ENCODE measurements at regions not wholly inside any gene's neighbourhood (a gene's known extent, or its start where the extent isn't known, plus 50 kb on each side); places are given as distances from the start of the nearest gene placed in this dataset.

DNA sequence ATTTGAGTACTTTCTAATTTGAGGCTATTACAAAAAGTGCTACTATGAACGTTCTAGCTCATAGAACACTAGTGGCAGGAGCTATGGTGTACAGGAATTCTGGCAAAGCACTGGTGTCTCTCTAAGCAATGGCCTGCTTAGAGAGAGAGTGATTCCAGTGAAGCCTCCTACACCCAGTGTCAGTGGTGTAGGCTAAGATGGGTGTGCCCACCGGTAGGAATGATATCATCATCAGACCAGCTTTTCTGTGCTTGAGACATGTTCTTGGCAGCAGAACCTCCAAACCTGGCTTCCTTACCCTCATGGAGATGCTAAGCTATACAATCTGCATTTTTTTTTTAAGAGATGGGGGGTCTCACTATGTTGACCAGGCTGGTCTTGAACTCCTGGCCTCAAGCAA, 370.3 kb downstream of the SOX9 start:
- H3K9me3 ChIP-seq (ENCODE audit: control insufficient read depth, low read length) = peaks cover 3% of the 10 kb centered on the region
- H3K27me3 ChIP-seq (ENCODE audit: control insufficient read depth in 1 of 2, insufficient read depth in 2 of 2, low read length in 1 of 2) = no peaks in the 10 kb centered on the region
- no peak overlapping the region for H3K4me3 ChIP-seq (ENCODE audit: low read length in 2 of 2)
- WGBS, 2 donors = 82 to 85% methylated on average over 2 of the region's 2 CpGs
- no peak for DNase-seq
- no peaks in the 10 kb centered on the region for H3K4me1 ChIP-seq (ENCODE audit: control insufficient read depth in 1 of 2, insufficient read depth in 2 of 2, low read length in 2 of 2)
- intact Hi-C loops (cut with DNase I) = no loop called here
- ATAC-seq (ENCODE audit: low FRiP score) = no peak
- no peak overlapping the region for H3K27ac ChIP-seq (ENCODE audit: low read depth in 1 of 2, low read length in 2 of 2)
- H3K36me3 ChIP-seq (ENCODE audit: control insufficient read depth in 1 of 2, insufficient read depth in 2 of 2, low read length in 1 of 2) = no peaks in the 10 kb centered on the region

GRCh38 chr17:72492494-72492893, 371.7 kb downstream of the SOX9 start:
- 96 to 100% methylated on average over 2 of the region's 2 CpGs for WGBS, 2 donors
- intact Hi-C loops (cut with DNase I) = no loop called here

GRCh38 chr17:72492941-72493340, 372.1 kb downstream of the SOX9 start:
- no peaks in the 10 kb centered on the region for H3K36me3 ChIP-seq (ENCODE audit: control insufficient read depth in 1 of 2, insufficient read depth in 2 of 2, low read length in 1 of 2)
- no peaks in the 10 kb centered on the region for H3K27me3 ChIP-seq (ENCODE audit: control insufficient read depth in 1 of 2, insufficient read depth in 2 of 2, low read length in 1 of 2)
- H3K4me3 ChIP-seq (ENCODE audit: low read length in 2 of 2) = no peak overlapping the region
- intact Hi-C loops (cut with DNase I) = no loop called here
- no peak overlapping the region for H3K27ac ChIP-seq (ENCODE audit: low read depth in 1 of 2, low read length in 2 of 2)
- peaks cover 3% of the 10 kb centered on the region for H3K9me3 ChIP-seq (ENCODE audit: control insufficient read depth, low read length)
- ATAC-seq (ENCODE audit: low FRiP score) (no peak), DNase-seq (no peak)
- H3K4me1 ChIP-seq (ENCODE audit: control insufficient read depth in 1 of 2, insufficient read depth in 2 of 2, low read length in 2 of 2) = no peaks in the 10 kb centered on the region
- 88 to 93% methylated on average over 5 of the region's 5 CpGs for WGBS, 2 donors

More at GRCh38 chr17:72492494-72492893, 371.7 kb downstream of the SOX9 start:
- H3K4me1 ChIP-seq (ENCODE audit: control insufficient read depth in 1 of 2, insufficient read depth in 2 of 2, low read length in 2 of 2) = no peaks in the 10 kb centered on the region
- ATAC-seq (ENCODE audit: low FRiP score) = no peak
- H3K27me3 ChIP-seq (ENCODE audit: control insufficient read depth in 1 of 2, insufficient read depth in 2 of 2, low read length in 1 of 2) = no peaks in the 10 kb centered on the region
- H3K9me3 ChIP-seq (ENCODE audit: control insufficient read depth, low read length) = peaks cover 3% of the 10 kb centered on the region
- no peaks in the 10 kb centered on the region for H3K36me3 ChIP-seq (ENCODE audit: control insufficient read depth in 1 of 2, insufficient read depth in 2 of 2, low read length in 1 of 2)
- H3K4me3 ChIP-seq (ENCODE audit: low read length in 2 of 2) = no peak overlapping the region
- DNase-seq = no peak
- no peak overlapping the region for H3K27ac ChIP-seq (ENCODE audit: low read depth in 1 of 2, low read length in 2 of 2)

GRCh38 chr17:72494566-72494965, 373.7 kb downstream of the SOX9 start:
- no peak for DNase-seq
- Histone ChIP-seq H3K9me3 (ENCODE audit: control insufficient read depth, low read length) (peaks cover 3% of the 10 kb centered on the region), H3K4me3 (ENCODE audit: low read length in 2 of 2) (no peak overlapping the region), H3K4me1 (ENCODE audit: control insufficient read depth in 1 of 2, insufficient read depth in 2 of 2, low read length in 2 of 2) (no peaks in the 10 kb centered on the region), H3K27ac (ENCODE audit: low read depth in 1 of 2, low read length in 2 of 2) (no peak overlapping the region), H3K36me3 (ENCODE audit: control insufficient read depth in 1 of 2, insufficient read depth in 2 of 2, low read length in 1 of 2) (no peaks in the 10 kb centered on the region), H3K27me3 (ENCODE audit: control insufficient read depth in 1 of 2, insufficient read depth in 2 of 2, low read length in 1 of 2) (no peaks in the 10 kb centered on the region)
- intact Hi-C loops (cut with DNase I) = no loop called here
- WGBS, 2 donors = 91 to 93% methylated on average over 2 of the region's 2 CpGs
- no peak for ATAC-seq (ENCODE audit: low FRiP score)

DNA sequence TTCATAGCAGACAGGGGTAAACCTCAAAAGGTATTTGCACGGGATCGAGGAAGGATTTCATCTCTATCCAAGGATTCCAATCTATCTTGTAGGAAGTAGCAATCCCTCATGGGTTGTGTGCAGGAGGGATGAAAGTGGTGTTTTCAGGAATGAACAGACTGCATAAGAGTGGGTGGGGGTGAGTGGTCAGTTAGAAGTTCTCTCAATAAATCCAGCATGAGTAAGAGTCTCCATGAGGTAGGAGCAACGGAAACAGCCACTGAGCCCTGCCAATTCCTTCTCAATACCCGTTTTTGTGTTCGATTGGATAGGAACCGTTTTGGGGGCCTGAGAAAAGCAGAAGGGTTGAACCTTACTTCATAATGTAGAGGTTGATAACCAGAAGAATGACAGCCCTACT, 375.6 kb downstream of the SOX9 start:
- 95 to 96% methylated on average over 6 of the region's 6 CpGs for WGBS, 2 donors
- ATAC-seq (ENCODE audit: low FRiP score) (no peak), DNase-seq (no peak)
- H3K4me1 ChIP-seq (ENCODE audit: control insufficient read depth in 1 of 2, insufficient read depth in 2 of 2, low read length in 2 of 2) = no peaks in the 10 kb centered on the region
- H3K36me3 ChIP-seq (ENCODE audit: control insufficient read depth in 1 of 2, insufficient read depth in 2 of 2, low read length in 1 of 2) = no peaks in the 10 kb centered on the region
- H3K4me3 ChIP-seq (ENCODE audit: low read length in 2 of 2) = no peak overlapping the region
- no peak overlapping the region for H3K27ac ChIP-seq (ENCODE audit: low read depth in 1 of 2, low read length in 2 of 2)
- H3K27me3 ChIP-seq (ENCODE audit: control insufficient read depth in 1 of 2, insufficient read depth in 2 of 2, low read length in 1 of 2) = no peaks in the 10 kb centered on the region
- intact Hi-C loops (cut with DNase I) = no loop called here
- no peaks in the 10 kb centered on the region for H3K9me3 ChIP-seq (ENCODE audit: control insufficient read depth, low read length)

DNA sequence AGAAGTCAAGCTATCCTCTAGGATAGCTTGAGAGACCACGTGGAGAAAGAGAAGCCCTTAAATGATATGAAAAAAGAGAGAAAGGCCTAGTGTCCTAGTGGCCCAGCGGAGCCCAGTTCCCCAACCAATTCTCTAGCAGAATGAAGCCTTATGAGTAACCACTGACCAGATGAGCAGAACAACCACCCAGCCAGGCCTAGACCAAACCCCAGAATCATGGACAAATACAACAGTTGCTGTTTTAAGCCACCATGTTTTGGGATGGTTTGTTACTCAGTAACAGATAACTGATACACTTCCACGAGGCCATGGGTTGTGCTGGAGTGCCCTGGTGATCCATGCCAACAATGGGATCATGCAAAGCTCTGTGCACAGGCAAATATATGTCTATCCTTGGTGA, 377.1 kb downstream of the SOX9 start:
- intact Hi-C loops (cut with DNase I) = no loop called here
- no peak for DNase-seq
- Histone ChIP-seq H3K4me3 (ENCODE audit: low read length in 2 of 2) (no peak overlapping the region), H3K4me1 (ENCODE audit: control insufficient read depth in 1 of 2, insufficient read depth in 2 of 2, low read length in 2 of 2) (no peaks in the 10 kb centered on the region), H3K9me3 (ENCODE audit: control insufficient read depth, low read length) (no peaks in the 10 kb centered on the region), H3K27ac (ENCODE audit: low read depth in 1 of 2, low read length in 2 of 2) (no peak overlapping the region), H3K36me3 (ENCODE audit: control insufficient read depth in 1 of 2, insufficient read depth in 2 of 2, low read length in 1 of 2) (no peaks in the 10 kb centered on the region), H3K27me3 (ENCODE audit: control insufficient read depth in 1 of 2, insufficient read depth in 2 of 2, low read length in 1 of 2) (no peaks in the 10 kb centered on the region)
- no peak for ATAC-seq (ENCODE audit: low FRiP score)
- 97 to 100% methylated on average over 3 of the region's 3 CpGs for WGBS, 2 donors

DNA sequence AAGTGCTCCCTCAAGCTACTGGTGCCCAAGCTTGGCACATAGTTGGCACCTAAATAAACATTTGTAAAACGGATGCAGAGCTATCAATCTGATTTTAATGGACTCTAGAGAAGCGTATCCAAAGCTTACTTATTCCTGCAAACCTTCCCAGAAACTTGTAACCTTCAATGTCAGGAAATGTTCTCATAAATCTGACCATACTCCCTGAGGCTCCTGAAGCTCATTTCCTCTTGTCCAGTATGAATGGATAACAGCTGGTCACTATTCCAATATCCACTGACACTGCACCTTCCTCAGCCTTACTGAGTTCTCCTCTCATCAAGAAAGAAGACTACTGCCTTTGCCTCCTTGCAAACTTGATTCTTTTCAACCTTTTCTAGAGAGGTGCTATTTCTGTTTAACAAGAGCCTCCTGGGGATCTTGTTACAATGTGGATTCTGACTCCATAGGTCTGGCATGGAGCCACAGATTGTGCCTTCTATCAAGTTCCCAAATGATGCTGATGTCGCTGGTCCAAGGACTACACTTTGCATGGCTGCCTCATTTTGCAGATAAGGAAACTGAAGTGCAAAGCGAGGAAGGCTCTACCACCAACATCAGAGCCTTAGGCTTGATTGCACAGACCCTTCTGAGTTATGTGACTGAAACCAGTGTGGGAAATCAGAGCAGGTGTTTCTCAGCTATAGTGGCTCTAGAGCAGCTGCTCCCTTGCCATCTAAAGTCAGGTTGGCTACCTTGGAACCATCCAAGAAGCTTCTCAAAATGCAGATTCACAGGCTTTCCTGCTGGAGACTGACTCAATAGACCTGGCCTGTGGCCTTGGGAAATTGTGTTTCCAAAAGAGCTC, 377.8 kb downstream of the SOX9 start:
- Histone ChIP-seq H3K9me3 (ENCODE audit: control insufficient read depth, low read length) (no peaks in the 10 kb centered on the region), H3K36me3 (ENCODE audit: control insufficient read depth in 1 of 2, insufficient read depth in 2 of 2, low read length in 1 of 2) (no peaks in the 10 kb centered on the region), H3K27ac (ENCODE audit: low read depth in 1 of 2, low read length in 2 of 2) (no peak overlapping the region), H3K4me1 (ENCODE audit: control insufficient read depth in 1 of 2, insufficient read depth in 2 of 2, low read length in 2 of 2) (no peaks in the 10 kb centered on the region), H3K27me3 (ENCODE audit: control insufficient read depth in 1 of 2, insufficient read depth in 2 of 2, low read length in 1 of 2) (no peaks in the 10 kb centered on the region), H3K4me3 (ENCODE audit: low read length in 2 of 2) (no peak overlapping the region)
- intact Hi-C loops (cut with DNase I) = no loop called here
- no peak for ATAC-seq (ENCODE audit: low FRiP score)
- 70% methylated on average over 4 of the region's 4 CpGs for WGBS, 2 donors
- DNase-seq = no peak

- Histone ChIP-seq H3K4me3 (ENCODE audit: low read length in 2 of 2) (no peak overlapping the region), H3K27ac (ENCODE audit: low read depth in 1 of 2, low read length in 2 of 2) (peak overlapping the region in 1 of 2 donors; percentile 16), H3K36me3 (ENCODE audit: control insufficient read depth in 1 of 2, insufficient read depth in 2 of 2, low read length in 1 of 2) (no peaks in the 10 kb centered on the region), H3K4me1 (ENCODE audit: control insufficient read depth in 1 of 2, insufficient read depth in 2 of 2, low read length in 2 of 2) (no peaks in the 10 kb centered on the region), H3K9me3 (ENCODE audit: control insufficient read depth, low read length) (no peaks in the 10 kb centered on the region), H3K27me3 (ENCODE audit: control insufficient read depth in 1 of 2, insufficient read depth in 2 of 2, low read length in 1 of 2) (no peaks in the 10 kb centered on the region)
- intact Hi-C loops (cut with DNase I) = no loop called here
- ATAC-seq (ENCODE audit: low FRiP score) (peak; percentile 68), DNase-seq (peak in 1 of 2 donors; percentile 75)
- 14 to 18% methylated on average over 28 of the region's 28 CpGs for WGBS, 2 donors
Measured at GRCh38 chr17:72501404-72502370, 380.9 kb downstream of the SOX9 start.
